A673 (cell line): ENCODE measurements at regions not wholly inside any gene's neighbourhood (a gene's known extent, or its start where the extent isn't known, plus 50 kb on each side); places are given as distances from the start of the nearest gene placed in this dataset.
A peak's percentile ranks its signal among the peaks of the same experiment; 100 is the strongest.

Source experiments
- BruUV-seq: library from RNA; stranded (reverse); fragments of 400-500 nt; replicated peaks from 2 replicates; lab custom pipeline; 2021; lab: Mats Ljungman, UMichigan
- CTCF ChIA-PET: fragments of 300-600 bp; sonication (Branson Sonifier 250); formaldehyde crosslinking; loops from one replicate; lab custom pipeline; 2022; ENCODE audit warnings: antibody characterized with exemption; lab: Charles Lee
- POLR2A ChIA-PET: fragments of 300-600 bp; sonication (Branson Sonifier 250); formaldehyde crosslinking; loops from one replicate; lab custom pipeline; 2022; ENCODE audit warnings: antibody characterized with exemption; ENCODE audit not compliant: low non-redundant PET; lab: Charles Lee
- DNase-seq: peaks from one replicate; pipeline ENCODE4 v3.0.0-alpha.2; 2015; ENCODE audit warnings: low spot score
- H3K27ac ChIP-seq: fragments of 200-600 bp; sonication (generic); 2 replicates; pipeline ENCODE4 v1.5.1; 2016; ENCODE audit warnings: mixed run types, low read depth, mild to moderate bottlenecking, mixed read lengths, antibody characterized with exemption, low read length; ENCODE audit not compliant: poor library complexity, severe bottlenecking
- H3K27me3 ChIP-seq: fragments of 200-600 bp; sonication (generic); replicated peaks from 2 replicates; pipeline ENCODE4 v1.6.1; 2017; ENCODE audit warnings: mixed run types, low read depth, mild to moderate bottlenecking, mixed read lengths, antibody characterized with exemption, low read length; ENCODE audit not compliant: insufficient read depth, poor library complexity
- H3K36me3 ChIP-seq: fragments of 200-600 bp; sonication (generic); 2 replicates; pipeline ENCODE4 v1.6.1; 2016; ENCODE audit warnings: mixed run types, mild to moderate bottlenecking, mixed read lengths, antibody characterized with exemption, low read length; ENCODE audit not compliant: insufficient read depth, poor library complexity, severe bottlenecking
- H3K4me1 ChIP-seq: fragments of 200-600 bp; sonication (generic); 2 replicates; pipeline ENCODE4 v1.6.1; 2017; ENCODE audit warnings: mixed run types, mild to moderate bottlenecking, mixed read lengths, antibody characterized with exemption, low read length; ENCODE audit not compliant: insufficient read depth, poor library complexity, severe bottlenecking
- H3K4me3 ChIP-seq: fragments of 200-600 bp; sonication (generic); 2 replicates; pipeline ENCODE4 v1.5.1; 2016; ENCODE audit warnings: low read depth, mixed run types, mild to moderate bottlenecking, mixed read lengths, low read length; ENCODE audit not compliant: poor library complexity, severe bottlenecking
- H3K9me3 ChIP-seq: fragments of 200-600 bp; sonication (generic); 2 replicates; pipeline ENCODE4 v1.6.1; 2016; ENCODE audit warnings: mixed run types, low read depth, mild to moderate bottlenecking, mixed read lengths, antibody characterized with exemption, low read length; ENCODE audit not compliant: poor library complexity, severe bottlenecking
- CTCF ChIP-seq: fragments of 300-800, 200-600 bp; sonication (generic); conservative IDR thresholded peaks from 2 replicates; pipeline ENCODE4 v1.5.1; 2017; ENCODE audit warnings: low read depth, mild to moderate bottlenecking, antibody characterized with exemption, low read length, moderate library complexity, mixed read lengths
- EZH2 ChIP-seq: fragments of 200-600 bp; sonication (generic); IDR thresholded peaks from 2 replicates; pipeline ENCODE4 v1.6.1; 2017; ENCODE audit warnings: borderline replicate concordance, low read depth, mild to moderate bottlenecking, mixed read lengths, antibody characterized with exemption, low read length; ENCODE audit not compliant: poor library complexity, severe bottlenecking
- intact Hi-C: fragments of 100-400 bp; cut with micrococcal nuclease; formaldehyde crosslinking; loops from one replicate; pipeline ENCODE4 v1.10.0; 2022; ENCODE audit not compliant: unreplicated experiment

GRCh38 chr7:112572669-112573301 lies 92.0 kb downstream of the LSMEM1 start:
- POLR2A ChIA-PET: no interaction called here

GRCh38 chr7:112573302-112574039 lies 92.7 kb downstream of the LSMEM1 start:
- DNase-seq: peak; percentile 34
- Histone ChIP-seq H3K36me3 (no peaks in the 10 kb centered on the region), H3K4me1 (peaks cover 8% of the 10 kb centered on the region), H3K27ac (no peak overlapping the region), H3K4me3 (no peak overlapping the region), H3K9me3 (no peaks in the 10 kb centered on the region), H3K27me3 (no peaks in the 10 kb centered on the region)
- ChIA-PET POLR2A (no interaction called here), CTCF (no interaction called here)
- BruUV-seq: no TSS peak
- TF ChIP-seq CTCF: no peak
- intact Hi-C loops: no loop called here

More at GRCh38 chr7:112572669-112573301, 92.0 kb downstream of the LSMEM1 start:
- DNase-seq: no peak
- CTCF ChIA-PET: no interaction called here
- H3K27me3 ChIP-seq: no peaks in the 10 kb centered on the region
- intact Hi-C loops: no loop called here
- peaks cover 8% of the 10 kb centered on the region for H3K4me1 ChIP-seq
- BruUV-seq: no TSS peak
- TF ChIP-seq CTCF: no peak
- no peak for TF ChIP-seq EZH2
- no peaks in the 10 kb centered on the region for H3K36me3 ChIP-seq
- H3K4me3 ChIP-seq: no peak overlapping the region
- H3K9me3 ChIP-seq: no peaks in the 10 kb centered on the region
- no peak overlapping the region for H3K27ac ChIP-seq

GRCh38 chr7:112575864-112576263 lies 95.1 kb downstream of the LSMEM1 start:
- Histone ChIP-seq H3K27me3 (no peaks in the 10 kb centered on the region), H3K27ac (no peak overlapping the region), H3K9me3 (no peaks in the 10 kb centered on the region), H3K4me3 (no peak overlapping the region), H3K4me1 (peaks cover 8% of the 10 kb centered on the region), H3K36me3 (no peaks in the 10 kb centered on the region)
- CTCF ChIA-PET: no interaction called here
- no peak for TF ChIP-seq EZH2
- no peak for TF ChIP-seq CTCF
- intact Hi-C loops: no loop called here
- BruUV-seq: no TSS peak
- no peak for DNase-seq
- POLR2A ChIA-PET: no interaction called here
